Mucosa of stomach (tissue), 1 donor: ENCODE measurements at regions not wholly inside any gene's neighbourhood (a gene's known extent, or its start where the extent isn't known, plus 50 kb on each side); places are given as distances from the start of the nearest gene placed in this dataset.
"Not testable (repeated sequence)": the region's sequence is repeated elsewhere in the genome, so short reads cannot be mapped to it uniquely, and the experiment has no call there.

Source experiments
- H3K27me3 ChIP-seq: one replicate; pipeline ENCODE4 v1.7.0; 2013; ENCODE audit warnings: mild to moderate bottlenecking, low read length; ENCODE audit not compliant: control insufficient read depth, insufficient read depth
- H3K36me3 ChIP-seq: one replicate; pipeline ENCODE4 v1.7.0; 2013; ENCODE audit warnings: low read length; ENCODE audit not compliant: control insufficient read depth, insufficient read depth
- H3K4me1 ChIP-seq: one replicate; pipeline ENCODE4 v1.7.0; 2013; ENCODE audit warnings: mild to moderate bottlenecking, low read length; ENCODE audit not compliant: control insufficient read depth, insufficient read depth
- H3K4me3 ChIP-seq: one replicate; pipeline ENCODE4 v1.7.0; 2013; ENCODE audit warnings: low read length
- H3K9ac ChIP-seq: one replicate; pipeline ENCODE4 v1.7.0; 2013; ENCODE audit warnings: mild to moderate bottlenecking, low read length, moderate library complexity
- H3K9me3 ChIP-seq: one replicate; pipeline ENCODE4 v1.7.0; 2013; ENCODE audit warnings: mild to moderate bottlenecking, low read length, moderate library complexity; ENCODE audit not compliant: control insufficient read depth
- donor health status: Pancreatic carcinoma.

DNA sequence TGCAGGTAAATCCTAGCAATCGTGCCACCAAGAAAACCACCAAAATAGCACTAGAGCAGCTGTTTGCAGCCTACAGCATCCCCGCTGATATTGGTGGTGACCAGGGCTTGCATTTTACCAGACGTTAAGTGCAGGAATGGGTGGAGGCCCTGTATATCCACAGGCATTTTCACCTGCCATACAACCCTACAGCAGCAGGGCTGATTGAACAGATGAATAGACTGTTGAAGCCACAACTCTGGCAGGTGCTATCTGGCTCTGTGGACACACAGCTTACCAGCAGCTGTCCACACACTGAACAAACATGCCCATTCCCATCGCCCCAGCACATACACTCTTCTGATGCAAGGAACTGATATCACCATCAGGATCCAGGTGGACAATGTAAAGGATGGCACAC, 154.5 kb upstream of the APC start:
- Histone ChIP-seq H3K36me3 (no peaks in the 10 kb centered on the region), H3K4me3 (no peak overlapping the region), H3K27me3 (peaks cover 4% of the 10 kb centered on the region), H3K4me1 (no peaks in the 10 kb centered on the region), H3K9ac (no peak overlapping the region), H3K9me3 (no peaks in the 10 kb centered on the region)

DNA sequence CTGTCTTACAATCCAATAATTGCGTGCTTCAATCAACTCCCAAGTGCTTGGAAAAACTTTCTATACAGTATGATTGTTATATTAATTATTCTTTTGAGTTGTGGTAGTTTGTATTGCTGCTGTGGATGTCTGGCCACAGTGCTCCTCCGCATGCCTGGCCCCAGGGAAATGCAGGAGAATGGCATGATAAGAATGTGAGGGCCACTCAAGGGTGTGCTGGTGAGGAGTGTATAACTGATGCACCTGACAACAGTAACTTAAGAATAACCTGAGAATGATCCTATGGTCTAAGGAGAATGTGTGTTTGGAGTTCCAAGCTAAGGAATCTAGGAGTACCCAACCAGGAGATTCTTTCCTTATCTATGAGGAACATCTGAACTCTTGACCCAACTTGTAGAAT, 152.9 kb upstream of the APC start:
- H3K36me3 ChIP-seq, result no peaks in the 10 kb centered on the region
- no peak overlapping the region for H3K4me3 ChIP-seq
- no peak overlapping the region for H3K9ac ChIP-seq
- no peaks in the 10 kb centered on the region for H3K4me1 ChIP-seq
- no peaks in the 10 kb centered on the region for H3K9me3 ChIP-seq
- peaks cover 4% of the 10 kb centered on the region for H3K27me3 ChIP-seq

DNA sequence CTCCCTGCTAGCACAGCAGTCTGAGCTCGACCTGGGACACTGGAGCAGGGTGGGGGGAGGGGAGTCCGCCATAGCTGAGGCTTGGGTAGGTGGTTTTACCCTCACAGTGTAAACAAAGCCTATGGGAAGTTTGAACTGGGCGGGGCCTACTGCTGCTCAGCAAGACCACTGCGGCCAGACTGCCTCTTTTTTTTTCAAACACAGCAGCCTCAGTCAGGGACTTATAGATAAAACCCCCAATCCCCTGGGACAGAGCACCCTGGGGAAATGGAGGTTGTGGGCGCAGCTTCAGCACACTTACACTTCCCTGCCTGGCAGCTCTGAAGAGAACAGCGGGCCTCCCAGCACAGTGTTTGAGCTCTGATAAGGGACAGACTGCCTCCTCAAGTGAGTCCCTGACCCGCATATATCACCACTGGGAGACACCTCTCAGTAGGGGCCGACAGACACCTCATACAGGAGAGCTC, 151.1 kb upstream of the APC start:
- H3K36me3 ChIP-seq, result no peaks in the 10 kb centered on the region
- H3K4me1 ChIP-seq, result no peaks in the 10 kb centered on the region
- H3K9ac ChIP-seq, result no peak overlapping the region
- no peak overlapping the region for H3K4me3 ChIP-seq
- H3K9me3 ChIP-seq, result no peaks in the 10 kb centered on the region
- H3K27me3 ChIP-seq, result peaks cover 4% of the 10 kb centered on the region

DNA sequence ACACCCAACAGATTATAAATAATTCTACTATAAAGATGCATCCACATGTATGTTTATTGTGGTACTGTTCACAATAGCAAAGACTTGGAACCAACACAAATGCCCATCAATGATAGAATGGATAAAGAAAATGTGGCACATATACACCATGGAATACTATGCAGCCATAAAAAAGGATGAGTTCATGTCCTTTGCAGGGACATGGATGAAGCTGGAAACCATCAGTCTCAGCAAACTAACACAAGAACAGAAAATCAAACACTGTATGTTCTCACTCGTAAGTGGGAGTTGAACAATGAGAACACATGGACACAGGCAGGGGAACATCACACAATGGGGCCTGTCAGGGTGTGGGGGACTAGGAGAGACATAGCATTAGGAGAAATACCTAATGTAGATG, 146.8 kb upstream of the APC start:
- H3K4me1 ChIP-seq, H3K4me3 ChIP-seq: not testable (repeated sequence)

DNA sequence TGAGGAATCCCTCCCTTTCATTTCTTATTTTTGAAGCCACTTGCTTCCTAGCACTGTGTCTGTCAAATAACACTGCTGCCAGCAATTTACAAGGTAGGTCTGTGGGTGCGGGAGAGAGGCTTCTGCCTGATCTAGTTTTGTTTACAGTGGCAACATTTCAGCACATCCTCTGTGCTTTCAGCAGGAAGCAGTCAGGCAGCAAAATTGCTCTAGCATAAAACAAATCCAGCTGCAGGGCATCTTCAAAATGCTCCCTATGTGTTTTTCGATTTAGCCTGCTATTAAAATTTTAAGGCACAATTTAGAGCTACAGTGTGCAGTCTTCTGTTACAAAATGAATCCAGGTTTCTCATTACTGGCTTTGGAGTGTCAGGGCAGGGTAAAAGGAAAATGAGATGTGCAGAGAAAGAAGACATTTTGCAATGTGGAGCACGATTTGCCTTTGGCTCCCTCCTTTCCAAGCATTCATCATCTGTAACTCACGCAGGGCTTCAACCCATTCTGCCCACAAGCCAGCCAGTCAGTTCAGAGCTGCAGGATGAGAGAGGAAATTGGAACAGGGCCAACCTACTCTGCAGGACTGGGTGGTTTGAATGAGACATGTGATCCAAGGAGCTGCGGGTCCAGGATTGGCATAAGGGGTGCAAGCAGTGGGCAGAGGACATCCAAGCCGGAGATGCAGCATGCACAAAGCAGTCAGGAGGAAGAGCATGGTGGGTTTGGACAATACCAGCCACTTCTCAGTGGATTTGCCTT, 143.4 kb upstream of the APC start:
- Histone ChIP-seq H3K9ac (no peak overlapping the region), H3K4me1 (no peaks in the 10 kb centered on the region), H3K27me3 (peaks cover 4% of the 10 kb centered on the region), H3K36me3 (no peaks in the 10 kb centered on the region), H3K9me3 (no peaks in the 10 kb centered on the region), H3K4me3 (no peak overlapping the region)

More for the DNA sequence above, 146.8 kb upstream of the APC start:
- H3K9me3 ChIP-seq, H3K27me3 ChIP-seq, H3K36me3 ChIP-seq, H3K9ac ChIP-seq: not testable (repeated sequence)

DNA sequence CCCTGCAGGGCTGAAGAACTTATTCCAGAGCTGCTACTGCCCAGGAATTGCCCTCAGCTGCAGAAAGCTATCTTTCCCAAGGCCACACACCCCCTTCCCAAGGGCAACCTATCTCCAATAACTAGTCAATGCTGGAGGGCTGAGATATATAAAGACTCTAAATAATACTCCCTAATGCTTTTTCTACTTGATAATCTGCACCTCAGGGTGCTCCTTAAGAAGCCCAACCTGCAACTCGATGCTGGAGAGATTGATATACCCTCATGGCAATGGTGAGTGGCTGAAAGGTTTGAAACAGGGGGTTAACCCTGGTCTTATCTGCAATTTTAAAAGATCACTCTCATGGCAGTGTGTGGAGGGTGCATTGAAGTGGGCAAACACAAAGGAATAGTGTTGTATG, 142.7 kb upstream of the APC start:
- no peak overlapping the region for H3K4me3 ChIP-seq
- no peaks in the 10 kb centered on the region for H3K9me3 ChIP-seq
- H3K27me3 ChIP-seq, result peaks cover 4% of the 10 kb centered on the region
- no peaks in the 10 kb centered on the region for H3K4me1 ChIP-seq
- H3K36me3 ChIP-seq, result no peaks in the 10 kb centered on the region
- H3K9ac ChIP-seq, result no peak overlapping the region

DNA sequence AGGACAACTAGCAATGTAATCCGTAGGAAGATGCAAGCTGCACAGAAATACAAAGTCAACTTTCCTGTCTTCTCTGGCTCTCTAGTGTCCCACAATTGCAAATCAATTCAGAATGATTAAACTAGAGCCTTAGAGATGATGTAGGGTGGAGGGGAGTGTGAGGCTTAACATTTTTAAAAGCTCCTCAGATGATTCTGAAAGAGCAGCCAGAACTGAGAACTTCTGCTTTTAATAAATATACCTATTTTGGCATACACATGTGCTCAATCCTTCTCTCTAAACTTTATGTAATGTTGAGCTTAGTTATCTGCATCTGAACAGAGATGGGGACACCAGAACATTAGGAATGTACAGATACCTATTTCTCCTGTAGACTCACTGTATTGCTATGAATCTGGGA, 139.9 kb upstream of the APC start:
- Histone ChIP-seq H3K36me3 (no peaks in the 10 kb centered on the region), H3K9ac (no peak overlapping the region), H3K27me3 (peaks cover 4% of the 10 kb centered on the region)

DNA sequence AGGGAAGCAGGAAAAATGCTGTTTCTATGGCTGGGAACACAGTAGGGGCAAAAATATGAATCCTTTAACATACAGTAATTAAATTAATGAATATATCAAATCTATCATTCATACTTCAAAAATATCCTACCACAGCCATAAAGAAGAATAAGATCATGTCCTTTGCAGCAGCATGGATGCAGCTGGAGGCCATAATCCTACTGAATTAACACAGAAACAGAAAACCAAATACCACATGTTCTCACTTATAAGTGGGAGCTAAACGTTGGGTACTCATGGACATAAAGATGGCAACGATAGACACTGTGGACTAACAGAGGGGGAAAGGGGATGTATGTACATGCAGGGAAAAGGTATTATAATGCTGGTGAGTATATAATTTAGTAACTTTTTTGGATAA, 137.2 kb upstream of the APC start:
- not testable (repeated sequence) for H3K9me3 ChIP-seq, H3K4me3 ChIP-seq, H3K4me1 ChIP-seq, H3K9ac ChIP-seq, H3K27me3 ChIP-seq, H3K36me3 ChIP-seq

More for the DNA sequence above, 139.9 kb upstream of the APC start:
- H3K9me3 ChIP-seq, result no peaks in the 10 kb centered on the region
- H3K4me1 ChIP-seq, result no peaks in the 10 kb centered on the region
- no peak overlapping the region for H3K4me3 ChIP-seq

DNA sequence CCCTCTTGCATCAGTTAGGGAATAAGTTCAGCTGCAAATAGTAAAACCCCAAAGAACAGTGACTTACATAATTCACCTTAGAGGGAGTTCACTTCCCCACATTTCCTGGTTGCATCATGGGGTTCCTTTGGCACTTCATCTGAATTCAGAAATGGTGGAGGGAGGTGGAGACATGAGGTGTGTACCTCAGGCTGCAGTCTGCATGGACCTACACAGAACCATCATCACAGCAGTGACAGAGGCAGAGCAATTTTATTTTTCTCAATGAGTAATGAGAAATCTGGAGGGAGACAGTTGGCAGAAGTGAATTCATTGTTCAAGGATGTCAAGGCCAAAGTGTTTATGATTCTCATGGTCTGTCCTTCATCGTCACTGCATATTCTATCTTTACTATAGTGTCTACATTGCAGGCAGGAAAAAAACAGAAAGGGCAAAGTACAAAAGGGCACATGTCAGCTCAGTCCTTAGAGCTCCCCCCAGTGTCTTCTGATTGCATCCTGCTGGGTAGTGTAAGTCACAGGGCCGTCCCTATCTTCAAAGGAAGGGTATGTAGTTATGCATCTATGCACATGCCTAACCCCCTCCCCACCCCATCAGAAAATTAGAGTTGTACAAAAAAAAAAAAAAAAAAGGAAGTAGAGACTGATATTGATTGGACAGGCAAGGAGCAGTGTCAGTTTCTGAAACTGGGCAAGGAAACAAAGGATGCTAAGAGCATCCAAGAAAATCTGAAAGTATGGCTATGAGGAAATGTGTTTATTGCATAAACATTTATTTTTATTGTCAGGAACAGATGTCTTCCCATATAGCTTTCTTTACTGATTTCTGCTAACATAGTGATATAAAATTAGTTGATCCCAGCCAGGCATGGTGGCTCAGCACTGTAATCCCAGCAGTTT, 132.7 kb upstream of the APC start:
- H3K4me1 ChIP-seq, result no peaks in the 10 kb centered on the region
- H3K4me3 ChIP-seq, result no peak overlapping the region
- H3K27me3 ChIP-seq, result no peaks in the 10 kb centered on the region
- H3K9me3 ChIP-seq, result no peaks in the 10 kb centered on the region
- H3K36me3 ChIP-seq, result no peaks in the 10 kb centered on the region
- H3K9ac ChIP-seq, result no peak overlapping the region

DNA sequence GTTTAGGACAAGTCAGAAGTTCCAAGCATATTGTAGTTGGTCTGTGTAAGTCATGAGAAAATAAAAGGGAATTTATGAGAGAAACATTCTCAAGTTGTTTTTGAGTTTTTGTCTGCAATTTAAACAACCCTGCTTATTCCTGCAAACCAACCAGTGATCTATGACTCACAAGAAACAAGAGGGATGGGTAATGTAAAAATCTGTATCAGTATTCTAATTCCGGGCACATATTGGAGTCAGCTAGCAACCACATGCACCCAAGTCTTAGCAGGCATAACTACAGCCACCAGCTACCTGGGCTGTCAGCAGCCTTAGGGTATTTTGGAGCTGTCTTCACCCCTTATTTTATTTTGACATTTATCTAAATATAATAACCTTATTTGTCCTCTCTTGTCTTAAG, 128.7 kb upstream of the APC start:
- Histone ChIP-seq H3K9me3 (no peaks in the 10 kb centered on the region), H3K9ac (no peak overlapping the region), H3K4me1 (no peaks in the 10 kb centered on the region), H3K36me3 (no peaks in the 10 kb centered on the region), H3K27me3 (no peaks in the 10 kb centered on the region), H3K4me3 (no peak overlapping the region)

DNA sequence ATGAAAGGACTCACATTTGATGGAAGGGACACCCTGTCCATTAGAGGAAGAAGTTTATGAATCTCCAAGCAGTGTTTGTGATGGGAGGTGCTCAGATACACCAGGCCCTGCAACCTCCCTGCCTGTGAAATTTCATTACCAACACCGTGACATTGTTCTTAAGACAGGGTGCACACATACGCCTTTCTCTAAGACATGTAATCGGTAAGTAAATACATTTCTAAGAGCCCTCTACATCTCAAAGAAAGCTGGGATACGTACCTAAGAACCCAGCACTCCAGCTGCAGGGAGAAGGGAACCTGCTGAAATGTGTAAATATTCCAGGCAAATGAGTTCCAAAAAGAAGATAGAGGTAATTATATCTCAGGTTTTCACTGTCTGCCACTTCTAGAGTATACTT, 125.0 kb upstream of the APC start:
- no peak overlapping the region for H3K4me3 ChIP-seq
- no peaks in the 10 kb centered on the region for H3K9me3 ChIP-seq
- no peaks in the 10 kb centered on the region for H3K36me3 ChIP-seq
- no peaks in the 10 kb centered on the region for H3K27me3 ChIP-seq
- no peak overlapping the region for H3K9ac ChIP-seq
- H3K4me1 ChIP-seq, result no peaks in the 10 kb centered on the region

DNA sequence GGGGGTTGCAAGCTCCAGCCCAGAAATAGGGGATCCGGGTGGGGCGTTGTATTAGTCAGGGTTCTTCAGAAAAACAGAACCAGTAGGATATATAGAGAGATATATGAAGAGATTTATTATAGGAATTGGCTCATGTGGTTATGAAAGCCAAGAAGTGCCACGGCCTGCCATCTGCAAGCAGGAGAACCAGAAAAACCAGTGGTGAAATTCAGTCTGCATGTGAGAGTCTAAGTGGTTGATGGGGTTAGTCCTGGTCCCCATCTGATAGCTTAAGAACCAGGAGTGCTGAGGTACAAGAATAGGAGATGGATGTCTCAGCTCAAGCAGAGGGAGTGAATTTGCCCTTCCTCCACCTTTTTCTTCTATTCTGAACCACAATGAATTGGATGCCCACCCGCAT, 123.4 kb upstream of the APC start:
- Histone ChIP-seq H3K9me3 (no peaks in the 10 kb centered on the region), H3K4me1 (no peaks in the 10 kb centered on the region), H3K36me3 (no peaks in the 10 kb centered on the region), H3K4me3 (no peak overlapping the region), H3K27me3 (no peaks in the 10 kb centered on the region), H3K9ac (no peak overlapping the region)
